ENCODE measurements at regions not wholly inside any gene's neighbourhood (a gene's known extent, or its start where the extent isn't known, plus 50 kb on each side); places are given as distances from the start of the nearest gene placed in this dataset.

GRCh38 chr16:73993878-73994277 lies 302.7 kb upstream of the PSMD7 start:
- no peak for TF ChIP-seq CTCF (IDR thresholded peaks at IDR 0.05)
- no peak for TF ChIP-seq POLR2A (IDR thresholded peaks at IDR 0.05)
